Skeletal muscle tissue (tissue), 3 donors: ENCODE measurements at regions not wholly inside any gene's neighbourhood (a gene's known extent, or its start where the extent isn't known, plus 50 kb on each side); places are given as distances from the start of the nearest gene placed in this dataset.
"Not testable (repeated sequence)": the region's sequence is repeated elsewhere in the genome, so short reads cannot be mapped to it uniquely, and the experiment has no call there.

ENCODE experiments used
- H3K27ac ChIP-seq: one replicate; pipeline ENCODE4 v1.7.0; 2013; ENCODE audit warnings: mild to moderate bottlenecking, low read depth, low read length, inconsistent platforms
- H3K27me3 ChIP-seq, 3 donors: one replicate each; pipeline ENCODE4 v1.7.0; 2013; ENCODE audit warnings: low read length in 3 of 3; ENCODE audit not compliant: control insufficient read depth in 3 of 3, insufficient read depth in 3 of 3
- H3K36me3 ChIP-seq, 3 donors: one replicate each; pipeline ENCODE4 v1.7.0; 2013; ENCODE audit warnings: low read length in 3 of 3; ENCODE audit not compliant: control insufficient read depth in 3 of 3, insufficient read depth in 3 of 3
- H3K4me1 ChIP-seq, 3 donors: one replicate each; pipeline ENCODE4 v1.7.0; 2013; ENCODE audit warnings: low read length in 3 of 3, mild to moderate bottlenecking in 3 of 3; ENCODE audit not compliant: control insufficient read depth in 3 of 3, insufficient read depth in 3 of 3
- H3K4me3 ChIP-seq, 3 donors: one replicate each; pipeline ENCODE4 v1.7.0; 2013; ENCODE audit warnings: low read length in 3 of 3
- H3K9ac ChIP-seq, 3 donors: one replicate each; pipeline ENCODE4 v1.7.0; 2013; ENCODE audit warnings: low read length in 3 of 3, mild to moderate bottlenecking in 3 of 3, moderate library complexity in 2 of 3, low read depth in 1 of 3
- H3K9me3 ChIP-seq, 3 donors: one replicate each; pipeline ENCODE4 v1.7.0; 2013; ENCODE audit warnings: low read length in 3 of 3; ENCODE audit not compliant: control insufficient read depth in 3 of 3
- donor health status: Osteomylitis.

DNA sequence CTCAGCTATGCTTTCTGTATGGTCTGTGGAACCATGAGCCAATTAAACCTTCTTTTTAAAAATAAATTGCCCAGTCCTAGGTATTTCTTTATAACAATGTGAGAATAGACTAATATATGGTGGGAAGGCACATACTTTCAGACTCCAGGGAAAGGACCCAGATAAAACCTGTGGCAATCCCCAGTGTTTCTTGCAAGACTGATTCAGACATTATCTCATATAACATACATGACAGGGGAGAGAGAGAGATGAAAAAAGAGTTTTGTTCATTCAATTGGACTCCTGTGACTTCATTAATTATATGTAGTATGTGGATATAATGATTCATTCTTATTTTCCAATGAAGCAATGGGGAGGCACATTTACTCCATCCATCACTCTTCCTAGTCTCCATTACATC is 291.4 kb upstream of the PRKX start:
- H3K27me3 ChIP-seq: no peaks in the 10 kb centered on the region
- H3K9me3 ChIP-seq: peaks cover 0 to 3% (median 0%) of the 10 kb centered on the region in 3 donors
- no peak overlapping the region for H3K4me3 ChIP-seq
- no peaks in the 10 kb centered on the region for H3K36me3 ChIP-seq
- no peak overlapping the region for H3K27ac ChIP-seq
- H3K4me1 ChIP-seq: no peaks in the 10 kb centered on the region
- H3K9ac ChIP-seq: no peak overlapping the region

DNA sequence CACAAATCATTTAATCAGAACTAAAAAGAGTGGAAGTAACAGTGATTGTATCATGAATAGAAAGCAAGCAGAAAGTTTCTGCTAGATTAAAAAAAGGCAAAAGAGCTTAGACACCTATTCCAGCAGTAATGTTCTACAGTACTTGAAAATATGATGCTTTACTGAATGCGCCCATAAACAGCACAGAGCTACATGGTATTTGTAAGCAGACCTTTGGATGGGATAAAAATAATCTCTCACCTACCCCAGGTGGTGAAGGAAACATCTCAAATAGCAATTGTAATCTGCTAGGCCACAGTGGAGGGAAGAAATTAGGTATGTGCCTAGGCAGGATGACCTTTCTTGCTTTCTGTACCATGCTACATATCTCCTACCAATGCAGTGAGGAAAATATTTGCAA is 280.9 kb upstream of the PRKX start:
- H3K4me3 ChIP-seq: no peak overlapping the region
- H3K4me1 ChIP-seq: no peaks in the 10 kb centered on the region
- no peaks in the 10 kb centered on the region for H3K9me3 ChIP-seq
- H3K27me3 ChIP-seq: no peaks in the 10 kb centered on the region
- no peak overlapping the region for H3K27ac ChIP-seq
- no peaks in the 10 kb centered on the region for H3K36me3 ChIP-seq
- H3K9ac ChIP-seq: no peak overlapping the region

DNA sequence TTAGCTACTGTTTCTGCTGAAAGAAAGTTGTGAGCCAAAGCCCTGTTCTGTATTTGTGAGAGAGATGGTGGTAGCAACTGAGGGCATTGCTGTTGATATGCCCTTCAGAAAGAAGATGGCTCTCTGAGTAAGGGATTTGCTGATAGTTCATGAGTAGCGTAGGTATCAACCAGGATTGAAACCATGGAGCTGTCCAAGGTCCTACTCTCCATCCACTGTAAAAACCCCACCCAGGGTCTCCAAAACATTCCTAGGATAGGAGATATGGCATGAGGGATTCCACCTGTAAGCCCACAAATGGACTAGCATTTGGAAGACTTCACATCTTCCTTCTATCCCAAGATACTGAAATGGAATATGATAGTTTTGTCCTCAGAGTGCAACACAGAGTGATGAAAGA is 277.1 kb upstream of the PRKX start:
- Histone ChIP-seq H3K4me1 (no peaks in the 10 kb centered on the region), H3K36me3 (no peaks in the 10 kb centered on the region), H3K27me3 (no peaks in the 10 kb centered on the region), H3K9ac (no peak overlapping the region), H3K4me3 (no peak overlapping the region), H3K27ac (no peak overlapping the region), H3K9me3 (no peaks in the 10 kb centered on the region)

DNA sequence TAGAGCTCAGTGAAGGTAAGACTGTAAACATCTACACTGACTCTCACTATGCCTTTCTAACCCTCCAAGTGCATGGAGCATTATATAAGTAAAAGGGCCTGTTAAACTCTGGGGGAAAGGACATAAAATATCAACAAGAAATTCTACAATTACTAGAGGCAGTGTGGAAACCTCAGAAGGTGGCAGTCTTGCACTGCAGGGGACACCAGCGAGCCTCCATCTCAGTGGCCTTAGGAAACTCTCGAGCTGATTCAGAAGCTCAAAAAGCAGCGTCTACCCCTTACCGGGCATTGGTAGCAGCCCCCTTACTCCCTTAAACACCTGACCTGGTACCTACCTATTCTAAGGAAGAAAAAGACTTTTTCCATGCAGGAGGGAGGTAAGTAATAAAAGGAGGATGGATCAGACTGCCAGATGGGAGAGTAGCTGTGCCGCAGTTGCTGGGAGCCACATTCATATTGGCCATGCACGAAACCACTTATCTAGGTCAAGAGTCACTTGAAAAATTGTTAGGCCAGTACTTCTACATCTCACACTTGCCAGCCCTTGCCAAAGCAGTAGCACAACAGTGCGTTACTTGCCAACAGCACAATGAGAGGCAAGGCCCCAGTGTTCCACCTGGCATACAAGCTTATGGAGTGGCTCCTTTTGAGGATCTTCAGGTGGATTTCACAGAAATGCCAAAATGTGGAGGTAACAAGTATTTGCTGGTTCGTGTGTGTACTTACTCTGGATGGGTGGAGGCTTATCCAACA is 258.8 kb upstream of the PRKX start:
- not testable (repeated sequence) for H3K9me3 ChIP-seq, H3K4me3 ChIP-seq, H3K36me3 ChIP-seq, H3K27me3 ChIP-seq, H3K9ac ChIP-seq, H3K27ac ChIP-seq, H3K4me1 ChIP-seq

DNA sequence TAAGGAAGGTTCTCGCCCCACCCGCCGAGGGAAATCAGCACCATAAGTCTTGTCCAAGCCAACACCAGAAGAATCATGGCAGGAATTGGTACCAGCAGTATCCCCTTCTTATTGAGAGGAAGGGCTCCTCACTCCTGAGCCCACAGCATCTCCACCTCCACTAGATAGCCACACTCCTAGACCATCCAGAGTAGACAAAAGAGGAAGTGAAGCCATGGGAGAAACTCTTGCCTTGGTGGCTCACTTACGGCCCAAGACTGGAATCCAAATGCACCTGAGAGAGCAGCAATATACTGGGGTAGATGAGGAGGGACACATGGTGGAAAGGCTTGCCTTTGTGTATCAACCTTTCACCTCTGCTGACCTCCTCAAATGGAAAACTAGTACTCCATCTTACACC is 255.3 kb upstream of the PRKX start:
- Histone ChIP-seq H3K27me3 (no peaks in the 10 kb centered on the region), H3K9me3 (no peaks in the 10 kb centered on the region), H3K27ac (no peak overlapping the region), H3K9ac (no peak overlapping the region), H3K4me1 (no peaks in the 10 kb centered on the region), H3K4me3 (no peak overlapping the region), H3K36me3 (no peaks in the 10 kb centered on the region)

DNA sequence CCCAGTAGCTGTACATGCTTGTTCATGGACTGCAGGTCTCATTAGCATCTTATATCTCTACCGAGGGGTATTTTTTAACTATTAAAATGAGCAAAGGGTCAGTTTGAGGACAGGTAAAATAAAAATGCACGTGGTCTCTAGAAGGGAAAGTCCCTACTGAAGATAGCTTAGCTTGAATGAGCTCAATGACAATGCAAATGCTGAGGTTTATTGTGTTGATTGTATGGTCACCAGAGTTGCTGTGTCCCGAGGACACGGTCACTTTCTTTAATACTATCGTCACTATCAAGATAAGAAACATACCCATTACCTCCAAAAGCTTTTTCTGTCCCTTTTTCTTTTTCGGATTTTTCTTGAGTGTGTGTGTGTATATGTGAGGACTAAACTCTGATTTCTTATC is 250.5 kb upstream of the PRKX start:
- Histone ChIP-seq H3K27me3 (peaks cover 0 to 3% (median 0%) of the 10 kb centered on the region in 3 donors), H3K4me3 (no peak overlapping the region), H3K27ac (no peak overlapping the region), H3K9ac (no peak overlapping the region), H3K4me1 (no peaks in the 10 kb centered on the region), H3K36me3 (no peaks in the 10 kb centered on the region), H3K9me3 (peaks cover 0 to 4% (median 0%) of the 10 kb centered on the region in 3 donors)

DNA sequence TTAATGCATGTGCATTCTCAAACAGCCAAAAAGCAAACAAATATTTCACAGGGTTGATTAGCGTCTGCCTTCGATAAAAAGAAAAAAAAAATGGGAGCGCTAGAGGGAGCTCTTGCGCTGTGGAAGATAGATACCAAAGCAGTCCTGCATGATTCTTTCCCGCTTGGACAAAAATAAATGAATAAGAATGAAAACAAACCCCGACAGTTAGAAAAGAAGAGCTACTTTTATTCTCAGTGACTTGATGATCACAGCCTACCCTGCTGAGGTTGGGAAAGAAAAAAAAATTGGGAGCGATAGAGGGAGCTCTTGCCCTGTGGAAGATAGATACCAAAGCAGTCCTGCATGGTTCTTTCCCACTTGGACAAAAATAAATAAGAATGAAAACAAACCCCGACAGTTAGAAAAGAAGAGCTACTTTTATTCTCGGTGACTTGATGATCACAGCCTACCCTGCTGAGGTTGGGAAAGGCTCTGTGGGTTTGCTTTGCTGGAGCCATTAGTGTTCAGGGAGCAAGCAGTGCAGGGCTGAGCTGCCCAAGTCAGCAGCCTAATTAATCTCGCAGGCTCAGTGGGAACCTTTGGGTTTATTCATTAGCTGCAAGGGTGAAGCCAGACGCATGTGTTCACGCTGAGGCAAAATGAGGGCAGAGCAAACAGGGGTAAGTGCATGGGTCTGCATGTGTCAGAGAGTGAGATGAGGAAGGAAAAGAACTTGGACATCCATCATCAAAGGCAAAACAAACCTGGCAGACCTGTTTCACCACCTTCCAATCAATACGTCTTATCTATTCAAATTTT is 249.3 kb upstream of the PRKX start:
- Histone ChIP-seq H3K27me3 (peaks cover 0 to 3% (median 0%) of the 10 kb centered on the region in 3 donors), H3K9ac (no peak overlapping the region), H3K27ac (no peak overlapping the region), H3K9me3 (peaks cover 0 to 4% (median 0%) of the 10 kb centered on the region in 3 donors), H3K36me3 (no peaks in the 10 kb centered on the region), H3K4me1 (no peaks in the 10 kb centered on the region), H3K4me3 (no peak overlapping the region)

DNA sequence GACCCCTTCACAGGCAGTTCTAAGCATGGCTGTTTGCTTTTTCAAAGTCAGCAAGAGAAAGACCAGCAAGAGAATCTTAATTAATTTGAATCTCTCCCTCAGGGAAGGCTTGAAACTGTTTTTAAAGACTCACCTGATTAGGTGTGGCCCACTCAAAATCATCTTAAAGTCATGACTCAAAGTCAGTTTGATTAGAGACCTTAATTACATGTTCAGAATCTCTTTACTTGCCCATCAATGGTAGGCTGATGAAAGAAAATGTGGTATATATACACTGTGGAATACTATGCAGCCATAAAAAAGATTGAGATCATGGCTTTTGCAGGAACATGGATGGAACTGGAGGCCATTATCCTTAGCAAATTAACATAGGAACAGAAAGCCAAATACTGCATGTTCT is 247.5 kb upstream of the PRKX start:
- no peaks in the 10 kb centered on the region for H3K36me3 ChIP-seq
- peaks cover 0 to 4% (median 0%) of the 10 kb centered on the region in 3 donors for H3K9me3 ChIP-seq
- no peak overlapping the region for H3K4me3 ChIP-seq

DNA sequence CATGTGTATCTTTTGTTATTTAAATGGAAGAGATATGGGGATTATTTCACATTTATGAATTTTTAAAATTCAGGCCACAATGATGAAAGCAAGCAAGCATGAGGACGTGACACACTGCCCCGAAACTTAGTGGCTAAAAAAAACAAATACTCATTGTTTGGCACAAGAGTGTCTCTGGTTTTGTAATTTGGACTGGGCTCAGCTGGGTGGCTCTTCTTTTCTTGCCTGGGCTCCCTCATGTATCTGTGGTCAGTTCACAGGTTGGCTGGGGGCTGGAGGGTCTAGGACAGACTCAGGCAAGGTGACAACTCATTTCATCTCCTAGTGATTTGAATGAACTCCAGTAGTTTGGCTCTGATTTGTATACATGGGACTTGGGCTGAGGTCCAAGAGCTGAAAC is 238.4 kb upstream of the PRKX start:
- H3K9ac ChIP-seq: no peak overlapping the region
- H3K27me3 ChIP-seq: no peaks in the 10 kb centered on the region
- H3K36me3 ChIP-seq: no peaks in the 10 kb centered on the region
- H3K27ac ChIP-seq: no peak overlapping the region
- H3K4me3 ChIP-seq: no peak overlapping the region
- no peaks in the 10 kb centered on the region for H3K4me1 ChIP-seq
- no peaks in the 10 kb centered on the region for H3K9me3 ChIP-seq

More for the DNA sequence above, 247.5 kb upstream of the PRKX start:
- peaks cover 0 to 3% (median 0%) of the 10 kb centered on the region in 3 donors for H3K27me3 ChIP-seq
- H3K4me1 ChIP-seq: no peaks in the 10 kb centered on the region
- no peak overlapping the region for H3K27ac ChIP-seq
- no peak overlapping the region for H3K9ac ChIP-seq

DNA sequence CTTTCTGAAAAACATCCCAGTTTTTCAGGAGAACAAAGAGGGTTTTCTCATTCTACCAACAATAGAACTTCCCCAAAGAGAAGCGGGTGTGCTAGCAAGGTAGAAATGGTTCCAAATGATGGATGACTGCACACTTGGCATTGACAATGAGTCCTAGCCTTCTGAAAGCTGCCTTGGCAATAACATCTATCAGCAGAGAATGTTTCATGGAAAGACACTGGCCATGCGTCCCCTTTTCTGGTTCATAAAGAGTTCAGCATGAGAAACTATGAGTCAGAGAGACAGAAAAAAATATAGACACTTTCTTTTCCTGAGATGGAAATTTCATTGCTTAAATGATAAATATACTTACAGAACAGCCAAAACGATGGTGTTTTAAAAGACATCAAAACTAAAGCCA is 236.9 kb upstream of the PRKX start:
- no peaks in the 10 kb centered on the region for H3K36me3 ChIP-seq

More for the DNA sequence above, 236.9 kb upstream of the PRKX start:
- Histone ChIP-seq H3K9ac (no peak overlapping the region), H3K4me1 (no peaks in the 10 kb centered on the region), H3K27me3 (no peaks in the 10 kb centered on the region), H3K27ac (no peak overlapping the region), H3K9me3 (no peaks in the 10 kb centered on the region), H3K4me3 (no peak overlapping the region)
